Astrocyte (in vitro differentiated cells and primary cell): ENCODE measurements at regions not wholly inside any gene's neighbourhood (a gene's known extent, or its start where the extent isn't known, plus 50 kb on each side); places are given as distances from the start of the nearest gene placed in this dataset.
A peak's percentile ranks its signal among the peaks of the same experiment; 100 is the strongest.

Source experiments
- DNase-seq: peaks from one replicate; pipeline ENCODE4 v3.0.0-alpha.2; 2010; ENCODE audit warnings: low read depth
- FAIRE-seq: peaks from 2 replicates; lab custom pipeline; 2011; peaks lifted over from hg19 to GRCh38; lab: Jason Lieb, UNC
- H2AFZ ChIP-seq: 2 replicates; pipeline ENCODE4 v1.6.0; 2012; ENCODE audit warnings: low read depth, low read length, inconsistent platforms
- H3K27ac ChIP-seq: 2 replicates; pipeline ENCODE4 v1.5.1; 2011; ENCODE audit warnings: low read depth, low read length, inconsistent platforms
- H3K27me3 ChIP-seq: 2 replicates; pipeline ENCODE4 v1.6.0; 2011; ENCODE audit warnings: low read length, inconsistent platforms; ENCODE audit not compliant: insufficient read depth
- H3K36me3 ChIP-seq: 2 replicates; pipeline ENCODE4 v1.5.1; 2011; ENCODE audit warnings: low read length, inconsistent platforms; ENCODE audit not compliant: insufficient read depth
- H3K4me1 ChIP-seq: 2 replicates; pipeline ENCODE4 v1.5.1; 2011; ENCODE audit warnings: low read length, inconsistent platforms; ENCODE audit not compliant: insufficient read depth
- H3K4me2 ChIP-seq: 2 replicates; pipeline ENCODE4 v1.6.0; 2012; ENCODE audit warnings: low read length, inconsistent platforms
- H3K4me3 ChIP-seq: 2 replicates; pipeline ENCODE4 v1.5.1; 2011; ENCODE audit warnings: low read depth, mild to moderate bottlenecking, low read length, inconsistent platforms; ENCODE audit not compliant: insufficient read depth
- H3K79me2 ChIP-seq: 2 replicates; pipeline ENCODE4 v1.6.0; 2012; ENCODE audit warnings: mild to moderate bottlenecking, low read length, inconsistent platforms; ENCODE audit not compliant: insufficient read depth
- H3K9ac ChIP-seq: 2 replicates; pipeline ENCODE4 v1.6.0; 2012; ENCODE audit warnings: mild to moderate bottlenecking, low read length, inconsistent platforms
- H3K9me3 ChIP-seq: 2 replicates; pipeline ENCODE4 v1.5.1; 2012; ENCODE audit warnings: low read depth, mild to moderate bottlenecking, low read length, inconsistent platforms; ENCODE audit not compliant: insufficient read depth
- H4K20me1 ChIP-seq: 2 replicates; pipeline ENCODE4 v1.6.0; 2012; ENCODE audit warnings: low read length, inconsistent platforms; ENCODE audit not compliant: insufficient read depth
- H3K27ac Mint-ChIP-seq: one replicate; pipeline ENCODE4 v1.8.0; 2021; ENCODE audit warnings: mild to moderate bottlenecking, mixed read lengths; ENCODE audit not compliant: unreplicated experiment
- H3K27me3 Mint-ChIP-seq: one replicate; pipeline ENCODE4 v1.8.0; 2021; ENCODE audit warnings: low read depth, mixed read lengths; ENCODE audit not compliant: unreplicated experiment
- H3K36me3 Mint-ChIP-seq: one replicate; pipeline ENCODE4 v1.8.0; 2021; ENCODE audit warnings: low read depth, mixed read lengths; ENCODE audit not compliant: unreplicated experiment
- H3K4me1 Mint-ChIP-seq: one replicate; pipeline ENCODE4 v1.8.0; 2021; ENCODE audit warnings: low read depth, mixed read lengths; ENCODE audit not compliant: unreplicated experiment
- H3K4me3 Mint-ChIP-seq: one replicate; pipeline ENCODE4 v1.8.0; 2021; ENCODE audit warnings: mild to moderate bottlenecking, moderate library complexity, mixed read lengths; ENCODE audit not compliant: unreplicated experiment
- H3K9me3 Mint-ChIP-seq: one replicate; pipeline ENCODE4 v1.8.0; 2021; ENCODE audit warnings: mild to moderate bottlenecking, mixed read lengths; ENCODE audit not compliant: unreplicated experiment
- EZH2 ChIP-seq: IDR thresholded peaks from 2 replicates; pipeline ENCODE4 v1.6.1; 2012; ENCODE audit warnings: mild to moderate bottlenecking, low read length, inconsistent platforms; ENCODE audit not compliant: insufficient read depth
- TF ChIP-seq, protein P1 (sequence below): IDR thresholded peaks from 2 replicates; pipeline ENCODE4 v1.5.1; 2011; ENCODE audit warnings: low read depth, mild to moderate bottlenecking, inconsistent platforms, low read length, moderate library complexity; ENCODE audit not compliant: insufficient read depth

DNA sequence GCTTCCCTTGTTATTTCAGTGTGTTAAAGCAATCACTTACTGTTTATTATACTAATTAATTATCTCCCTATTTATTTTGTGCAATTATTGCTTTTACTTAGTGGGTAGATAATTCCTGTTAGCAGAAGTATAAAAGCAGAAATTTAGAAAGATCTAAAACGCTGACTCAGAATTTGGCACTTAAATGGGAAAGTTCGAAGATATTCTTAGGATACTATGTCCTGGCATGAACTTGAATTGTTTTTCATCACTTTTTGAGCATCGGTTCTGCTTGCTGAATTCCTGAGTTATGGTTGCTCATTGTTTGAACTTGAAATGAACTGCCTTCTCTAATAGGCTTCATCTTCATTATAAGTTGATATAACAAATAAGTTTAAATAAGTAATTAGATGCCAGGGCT is 325.4 kb downstream of the JRKL start:
- TF ChIP-seq, protein P1, sequence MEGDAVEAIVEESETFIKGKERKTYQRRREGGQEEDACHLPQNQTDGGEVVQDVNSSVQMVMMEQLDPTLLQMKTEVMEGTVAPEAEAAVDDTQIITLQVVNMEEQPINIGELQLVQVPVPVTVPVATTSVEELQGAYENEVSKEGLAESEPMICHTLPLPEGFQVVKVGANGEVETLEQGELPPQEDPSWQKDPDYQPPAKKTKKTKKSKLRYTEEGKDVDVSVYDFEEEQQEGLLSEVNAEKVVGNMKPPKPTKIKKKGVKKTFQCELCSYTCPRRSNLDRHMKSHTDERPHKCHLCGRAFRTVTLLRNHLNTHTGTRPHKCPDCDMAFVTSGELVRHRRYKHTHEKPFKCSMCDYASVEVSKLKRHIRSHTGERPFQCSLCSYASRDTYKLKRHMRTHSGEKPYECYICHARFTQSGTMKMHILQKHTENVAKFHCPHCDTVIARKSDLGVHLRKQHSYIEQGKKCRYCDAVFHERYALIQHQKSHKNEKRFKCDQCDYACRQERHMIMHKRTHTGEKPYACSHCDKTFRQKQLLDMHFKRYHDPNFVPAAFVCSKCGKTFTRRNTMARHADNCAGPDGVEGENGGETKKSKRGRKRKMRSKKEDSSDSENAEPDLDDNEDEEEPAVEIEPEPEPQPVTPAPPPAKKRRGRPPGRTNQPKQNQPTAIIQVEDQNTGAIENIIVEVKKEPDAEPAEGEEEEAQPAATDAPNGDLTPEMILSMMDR: no peak
- no peak for TF ChIP-seq EZH2
- DNase-seq: no peak
- no peaks in the 10 kb centered on the region for H3K27me3 ChIP-seq
- Mint-ChIP-seq H3K4me3 (no peak overlapping the region), H3K9me3 (no peaks in the 10 kb centered on the region), H3K27me3 (no peaks in the 10 kb centered on the region), H3K36me3 (no peaks in the 10 kb centered on the region), H3K27ac (no peak overlapping the region), H3K4me1 (no peaks in the 10 kb centered on the region)
- no peak for FAIRE-seq
- no peak overlapping the region for H2AFZ ChIP-seq
- H3K79me2 ChIP-seq: no peaks in the 10 kb centered on the region
- no peak overlapping the region for H3K4me3 ChIP-seq
- no peaks in the 10 kb centered on the region for H3K4me1 ChIP-seq
- no peaks in the 10 kb centered on the region for H3K9me3 ChIP-seq
- no peak overlapping the region for H3K27ac ChIP-seq
- no peaks in the 10 kb centered on the region for H4K20me1 ChIP-seq
- no peak overlapping the region for H3K4me2 ChIP-seq
- no peak overlapping the region for H3K9ac ChIP-seq
- H3K36me3 ChIP-seq: no peaks in the 10 kb centered on the region

DNA sequence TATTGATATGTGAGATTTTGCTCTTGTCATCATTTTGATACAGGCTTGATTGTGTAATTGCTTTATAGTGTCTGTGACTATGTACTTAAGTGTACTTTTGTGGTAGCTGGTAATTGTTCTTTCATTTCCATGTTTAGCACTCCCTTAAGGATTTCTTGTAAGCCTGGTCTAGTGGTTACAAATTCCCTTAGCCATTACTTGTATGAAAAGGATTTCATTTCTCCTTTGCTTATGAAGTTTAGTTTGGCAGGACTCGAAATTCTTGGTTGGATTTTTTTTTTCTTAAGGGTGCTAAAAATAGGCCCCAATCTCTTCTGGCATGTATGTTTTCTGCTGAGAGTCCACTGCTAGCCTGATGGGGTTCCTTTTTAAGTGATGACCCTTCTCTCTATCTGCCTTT is 346.8 kb downstream of the JRKL start:
- Histone ChIP-seq H4K20me1 (no peaks in the 10 kb centered on the region), H3K27ac (no peak overlapping the region), H3K4me2 (no peak overlapping the region), H3K4me1 (no peaks in the 10 kb centered on the region), H3K9ac (no peak overlapping the region), H2AFZ (no peak overlapping the region), H3K79me2 (no peaks in the 10 kb centered on the region), H3K36me3 (no peaks in the 10 kb centered on the region), H3K4me3 (no peak overlapping the region), H3K9me3 (no peaks in the 10 kb centered on the region), H3K27me3 (no peaks in the 10 kb centered on the region)
- Mint-ChIP-seq H3K9me3 (no peaks in the 10 kb centered on the region), H3K27ac (no peak overlapping the region), H3K36me3 (no peaks in the 10 kb centered on the region), H3K27me3 (no peaks in the 10 kb centered on the region), H3K4me1 (no peaks in the 10 kb centered on the region), H3K4me3 (no peak overlapping the region)
- FAIRE-seq: no peak
- TF ChIP-seq, protein P1: no peak
- TF ChIP-seq EZH2: no peak
- DNase-seq: peak; percentile 66

DNA sequence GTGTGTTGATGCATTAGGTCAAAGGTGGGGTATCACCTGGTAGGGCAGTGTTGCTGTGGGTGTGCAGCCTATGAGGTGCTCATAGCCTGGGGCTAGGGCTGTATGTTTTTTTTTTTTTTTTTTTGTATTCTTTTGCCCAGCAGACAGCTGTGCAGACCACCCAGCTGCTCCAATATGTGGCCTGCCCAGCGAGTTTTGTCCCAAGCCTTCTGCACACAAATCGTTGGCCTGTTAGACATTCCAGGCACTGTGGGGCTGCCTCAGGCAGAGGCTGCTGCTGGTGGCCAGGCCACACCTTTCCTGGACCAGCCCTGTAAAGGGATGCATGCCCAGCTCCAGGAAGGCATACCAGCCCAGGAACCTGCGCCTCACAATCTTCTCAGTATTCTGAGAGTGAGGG is 348.5 kb downstream of the JRKL start:
- DNase-seq: no peak
- H2AFZ ChIP-seq: no peak overlapping the region
- no peak for FAIRE-seq
- no peaks in the 10 kb centered on the region for H4K20me1 ChIP-seq
- no peaks in the 10 kb centered on the region for H3K36me3 Mint-ChIP-seq
- H3K4me3 ChIP-seq: no peak overlapping the region
- TF ChIP-seq, protein P1: no peak
- TF ChIP-seq EZH2: no peak
- H3K9ac ChIP-seq: no peak overlapping the region
- no peaks in the 10 kb centered on the region for H3K79me2 ChIP-seq
- no peaks in the 10 kb centered on the region for H3K36me3 ChIP-seq
- no peak overlapping the region for H3K4me3 Mint-ChIP-seq
- H3K27ac ChIP-seq: no peak overlapping the region
- no peak overlapping the region for H3K27ac Mint-ChIP-seq
- H3K27me3 Mint-ChIP-seq: no peaks in the 10 kb centered on the region
- no peaks in the 10 kb centered on the region for H3K9me3 Mint-ChIP-seq
- no peak overlapping the region for H3K4me2 ChIP-seq
- no peaks in the 10 kb centered on the region for H3K4me1 Mint-ChIP-seq
- H3K4me1 ChIP-seq: no peaks in the 10 kb centered on the region
- H3K9me3 ChIP-seq: no peaks in the 10 kb centered on the region
- no peaks in the 10 kb centered on the region for H3K27me3 ChIP-seq
